Suprapubic skin (tissue), 4 donors: ENCODE measurements at regions not wholly inside any gene's neighbourhood (a gene's known extent, or its start where the extent isn't known, plus 50 kb on each side); places are given as distances from the start of the nearest gene placed in this dataset.

Source experiments
- DNase-seq, 2 donors: peaks; one replicate each; pipeline ENCODE4 v3.0.0-alpha.2; 2019; ENCODE audit warnings: low spot score in 2 of 2
- H3K27ac ChIP-seq: fragments of 200-600 bp; sonication (generic); one replicate; pipeline ENCODE4 v1.5.1; 2019
- H3K27me3 ChIP-seq: fragments of 200-600 bp; sonication (generic); one replicate; pipeline ENCODE4 v1.5.1; 2019
- H3K36me3 ChIP-seq: fragments of 200-600 bp; sonication (generic); one replicate; pipeline ENCODE4 v1.5.1; 2019
- H3K4me1 ChIP-seq: fragments of 200-600 bp; sonication (generic); one replicate; pipeline ENCODE4 v1.5.1; 2019
- H3K4me3 ChIP-seq: fragments of 200-600 bp; sonication (generic); one replicate; pipeline ENCODE4 v1.5.1; 2019; ENCODE audit warnings: mild to moderate bottlenecking
- H3K9me3 ChIP-seq: fragments of 200-600 bp; sonication (generic); one replicate; pipeline ENCODE4 v1.5.1; 2019
- EP300 ChIP-seq: sonication (generic); formaldehyde crosslinking; IDR thresholded peaks from one replicate; pipeline ENCODE4 v1.6.1; 2017; ENCODE audit warnings: antibody characterized with exemption
- POLR2A ChIP-seq, 2 donors: fragments of 450-650 bp; IDR thresholded peaks; one replicate each; pipeline ENCODE4 v1.6.1; 2017; ENCODE audit warnings: antibody characterized with exemption in 2 of 2, mild to moderate bottlenecking in 2 of 2, moderate library complexity in 2 of 2
- POLR2AphosphoS5 ChIP-seq, 3 donors: sonication (generic); formaldehyde crosslinking; IDR thresholded peaks; one replicate each; pipeline ENCODE4 v1.6.1; 2017; ENCODE audit warnings: antibody characterized with exemption in 3 of 3
- TF ChIP-seq, protein P1 (sequence below), 2 donors: fragments of 200-600 bp in 1 of 2; fragments of 450-650 bp in 1 of 2; sonication (generic) in 1 of 2; IDR thresholded peaks; one replicate each; pipeline ENCODE4 v1.5.1; 2016 to 2019; ENCODE audit warnings: antibody characterized with exemption in 2 of 2, mild to moderate bottlenecking in 1 of 2, moderate library complexity in 1 of 2

DNA sequence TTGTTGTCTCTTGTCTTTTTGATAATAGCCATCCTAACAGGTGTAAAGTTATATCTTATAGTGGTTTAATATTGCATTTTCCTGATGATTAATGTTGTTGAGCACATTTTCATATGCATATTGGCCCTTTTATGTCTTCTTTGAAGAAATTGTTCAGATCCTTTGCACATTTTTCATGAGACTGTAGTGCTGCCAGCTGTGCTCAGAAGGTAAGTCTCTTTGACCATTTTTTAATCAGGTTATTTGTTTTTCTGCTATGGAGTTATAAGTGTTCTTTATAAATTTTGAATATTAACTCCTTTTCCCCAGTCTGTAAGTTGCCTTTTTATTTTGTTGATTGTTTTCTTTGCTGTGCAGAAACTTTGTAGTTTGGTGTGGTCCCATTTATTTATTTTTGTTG, 55.8 kb upstream of the ZNF184 start:
- no peak for DNase-seq
- peaks cover 23% of the 10 kb centered on the region for H3K27me3 ChIP-seq
- H3K4me3 ChIP-seq: no peak overlapping the region
- no peaks in the 10 kb centered on the region for H3K4me1 ChIP-seq
- no peak overlapping the region for H3K27ac ChIP-seq
- no peaks in the 10 kb centered on the region for H3K9me3 ChIP-seq
- no peaks in the 10 kb centered on the region for H3K36me3 ChIP-seq
- TF ChIP-seq, protein P1, sequence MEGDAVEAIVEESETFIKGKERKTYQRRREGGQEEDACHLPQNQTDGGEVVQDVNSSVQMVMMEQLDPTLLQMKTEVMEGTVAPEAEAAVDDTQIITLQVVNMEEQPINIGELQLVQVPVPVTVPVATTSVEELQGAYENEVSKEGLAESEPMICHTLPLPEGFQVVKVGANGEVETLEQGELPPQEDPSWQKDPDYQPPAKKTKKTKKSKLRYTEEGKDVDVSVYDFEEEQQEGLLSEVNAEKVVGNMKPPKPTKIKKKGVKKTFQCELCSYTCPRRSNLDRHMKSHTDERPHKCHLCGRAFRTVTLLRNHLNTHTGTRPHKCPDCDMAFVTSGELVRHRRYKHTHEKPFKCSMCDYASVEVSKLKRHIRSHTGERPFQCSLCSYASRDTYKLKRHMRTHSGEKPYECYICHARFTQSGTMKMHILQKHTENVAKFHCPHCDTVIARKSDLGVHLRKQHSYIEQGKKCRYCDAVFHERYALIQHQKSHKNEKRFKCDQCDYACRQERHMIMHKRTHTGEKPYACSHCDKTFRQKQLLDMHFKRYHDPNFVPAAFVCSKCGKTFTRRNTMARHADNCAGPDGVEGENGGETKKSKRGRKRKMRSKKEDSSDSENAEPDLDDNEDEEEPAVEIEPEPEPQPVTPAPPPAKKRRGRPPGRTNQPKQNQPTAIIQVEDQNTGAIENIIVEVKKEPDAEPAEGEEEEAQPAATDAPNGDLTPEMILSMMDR (IDR thresholded peaks at IDR 0.05): no peak
- TF ChIP-seq POLR2AphosphoS5 (IDR thresholded peaks at IDR 0.05) (no peak), POLR2A (IDR thresholded peaks at IDR 0.05) (no peak), EP300 (no peak)
